Activated T-helper 17 cell treated with anti-CD3 and anti-CD28 coated beads, Interleukin-2, amount 50 U/mL, for 72 hours (primary cell): ENCODE measurements at regions not wholly inside any gene's neighbourhood (a gene's known extent, or its start where the extent isn't known, plus 50 kb on each side); places are given as distances from the start of the nearest gene placed in this dataset.
"Not testable (repeated sequence)": the region's sequence is repeated elsewhere in the genome, so short reads cannot be mapped to it uniquely, and the experiment has no call there.

Source experiments
- ATAC-seq: fragments of 150-1000 bp; cut with Tn5 transposase; replicated peaks from 2 replicates; pipeline ENCODE4 v1.10.0; 2021; ENCODE audit warnings: mild to moderate bottlenecking, moderate library complexity
- H3K27ac Mint-ChIP-seq: one replicate; pipeline ENCODE4 v1.8.0; 2022; ENCODE audit warnings: mixed read lengths
- H3K27me3 Mint-ChIP-seq: one replicate; pipeline ENCODE4 v1.8.0; 2022; ENCODE audit warnings: mixed read lengths
- H3K36me3 Mint-ChIP-seq: one replicate; pipeline ENCODE4 v1.8.0; 2022; ENCODE audit warnings: low read depth, mild to moderate bottlenecking, mixed read lengths
- H3K4me1 Mint-ChIP-seq: one replicate; pipeline ENCODE4 v1.8.0; 2022; ENCODE audit warnings: mixed read lengths
- H3K4me3 Mint-ChIP-seq: one replicate; pipeline ENCODE4 v1.8.0; 2022; ENCODE audit warnings: mild to moderate bottlenecking, mixed read lengths
- H3K9me3 Mint-ChIP-seq: one replicate; pipeline ENCODE4 v1.8.0; 2022; ENCODE audit warnings: mixed read lengths

DNA sequence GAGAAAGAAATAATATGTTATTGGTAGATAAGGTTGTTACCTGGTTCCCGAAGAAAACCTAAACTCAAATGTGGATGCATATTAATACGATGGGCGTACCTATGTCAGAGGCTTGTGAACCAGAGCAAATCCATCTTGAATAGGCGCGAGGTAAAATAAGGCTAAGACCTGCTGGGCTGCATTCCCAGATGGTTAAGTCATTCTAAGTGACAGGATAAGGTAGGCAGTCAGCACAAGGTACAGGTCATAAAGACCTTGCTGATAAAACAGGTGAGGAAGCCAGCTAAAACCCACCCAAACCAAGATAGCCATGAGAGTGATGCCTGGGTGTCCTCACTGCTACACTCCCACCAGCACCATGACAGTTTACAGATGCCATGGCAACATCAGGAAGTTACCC is 1400.1 kb downstream of the CDH8 start:
- Mint-ChIP-seq H3K9me3 (peaks cover 23% of the 10 kb centered on the region), H3K4me3 (no peak overlapping the region), H3K36me3 (no peaks in the 10 kb centered on the region), H3K27ac (no peak overlapping the region), H3K4me1 (no peaks in the 10 kb centered on the region), H3K27me3 (no peaks in the 10 kb centered on the region)
- ATAC-seq: no peak

DNA sequence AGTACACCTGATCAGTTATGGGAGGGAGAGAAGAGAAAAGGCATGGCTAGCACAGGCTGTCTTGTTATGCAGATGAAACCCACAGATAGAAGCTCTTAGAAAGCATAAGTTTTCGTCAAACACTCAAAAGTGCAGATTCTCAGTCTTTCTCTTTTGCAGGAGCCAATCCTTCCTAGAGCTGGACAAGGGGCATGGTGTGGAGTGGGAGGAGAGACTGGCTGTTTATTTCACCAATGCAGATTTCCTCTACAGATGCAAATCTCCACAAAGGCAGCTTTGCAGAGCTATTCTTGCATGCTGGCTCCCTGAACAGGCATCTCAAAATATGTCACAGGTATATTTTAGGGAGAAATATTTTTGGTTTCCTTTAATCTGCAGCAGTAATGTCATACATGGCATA is 1400.7 kb downstream of the CDH8 start:
- Mint-ChIP-seq H3K4me3 (no peak overlapping the region), H3K36me3 (no peaks in the 10 kb centered on the region), H3K9me3 (peaks cover 20% of the 10 kb centered on the region), H3K27ac (no peak overlapping the region), H3K4me1 (no peaks in the 10 kb centered on the region), H3K27me3 (no peaks in the 10 kb centered on the region)
- no peak for ATAC-seq

DNA sequence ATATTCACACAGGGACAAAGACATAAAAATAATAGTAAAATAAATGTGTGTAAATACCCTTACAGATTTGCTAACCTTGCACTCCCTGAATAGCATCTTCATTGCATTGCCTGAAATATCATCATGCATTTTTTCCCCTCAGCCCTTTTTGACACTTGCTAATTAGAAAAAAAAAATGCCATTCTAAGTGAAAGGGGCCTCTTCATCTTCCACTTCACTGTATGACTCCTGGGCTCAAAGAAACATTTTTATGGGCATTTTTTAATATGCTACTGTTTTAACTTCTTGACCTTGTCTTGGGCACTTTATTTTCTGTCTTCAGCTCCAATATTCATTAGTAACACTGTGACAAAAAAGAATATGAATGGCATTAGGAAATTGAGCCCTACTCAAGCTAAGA is 1424.4 kb downstream of the CDH8 start:
- no peaks in the 10 kb centered on the region for H3K4me1 Mint-ChIP-seq
- H3K27me3 Mint-ChIP-seq: no peaks in the 10 kb centered on the region
- no peak overlapping the region for H3K4me3 Mint-ChIP-seq
- peaks cover 30% of the 10 kb centered on the region for H3K9me3 Mint-ChIP-seq
- no peak overlapping the region for H3K27ac Mint-ChIP-seq
- no peaks in the 10 kb centered on the region for H3K36me3 Mint-ChIP-seq
- no peak for ATAC-seq

DNA sequence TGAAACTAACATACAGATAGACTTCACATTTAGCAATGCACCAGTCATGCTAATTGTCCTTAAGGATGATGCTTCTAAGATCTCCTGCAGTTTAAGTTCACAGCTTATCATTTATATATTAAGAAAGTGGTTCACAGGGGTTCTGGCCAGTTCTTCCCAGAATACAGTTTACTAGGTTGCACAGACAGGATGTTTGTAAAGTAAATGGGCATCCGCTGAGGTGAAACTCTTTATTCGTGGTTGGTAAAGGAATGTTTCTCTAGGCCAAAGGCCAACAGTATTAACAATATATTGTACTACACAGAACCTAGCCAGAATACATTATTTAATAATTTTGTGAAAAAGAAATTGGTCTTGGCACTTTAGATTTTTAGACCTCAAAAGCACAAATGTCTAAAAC is 1427.3 kb downstream of the CDH8 start:
- no peak overlapping the region for H3K4me3 Mint-ChIP-seq
- H3K4me1 Mint-ChIP-seq: no peaks in the 10 kb centered on the region
- H3K27me3 Mint-ChIP-seq: no peaks in the 10 kb centered on the region
- H3K27ac Mint-ChIP-seq: no peak overlapping the region
- ATAC-seq: no peak
- H3K9me3 Mint-ChIP-seq: peaks cover 27% of the 10 kb centered on the region
- H3K36me3 Mint-ChIP-seq: no peaks in the 10 kb centered on the region

DNA sequence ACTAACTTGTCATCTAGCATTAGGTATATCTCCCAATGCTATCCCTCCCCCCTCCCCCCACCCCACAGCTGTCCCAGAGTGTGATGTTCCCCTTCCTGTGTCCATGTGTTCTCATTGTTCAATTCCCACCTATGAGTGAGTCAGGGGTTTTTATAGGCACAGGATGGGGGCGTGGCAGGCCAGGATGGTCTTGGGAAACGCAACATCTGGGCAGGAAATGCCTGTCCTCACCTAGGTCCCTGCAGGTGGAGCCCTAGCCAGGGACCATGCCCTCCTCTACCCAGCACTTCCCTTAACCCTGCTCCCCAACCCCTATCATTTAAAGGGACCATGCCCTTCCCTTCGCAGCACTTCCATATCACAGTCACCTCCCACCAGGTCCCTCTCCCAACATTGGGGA is 1430.6 kb downstream of the CDH8 start:
- not testable (repeated sequence) for H3K4me1 Mint-ChIP-seq, H3K27ac Mint-ChIP-seq

DNA sequence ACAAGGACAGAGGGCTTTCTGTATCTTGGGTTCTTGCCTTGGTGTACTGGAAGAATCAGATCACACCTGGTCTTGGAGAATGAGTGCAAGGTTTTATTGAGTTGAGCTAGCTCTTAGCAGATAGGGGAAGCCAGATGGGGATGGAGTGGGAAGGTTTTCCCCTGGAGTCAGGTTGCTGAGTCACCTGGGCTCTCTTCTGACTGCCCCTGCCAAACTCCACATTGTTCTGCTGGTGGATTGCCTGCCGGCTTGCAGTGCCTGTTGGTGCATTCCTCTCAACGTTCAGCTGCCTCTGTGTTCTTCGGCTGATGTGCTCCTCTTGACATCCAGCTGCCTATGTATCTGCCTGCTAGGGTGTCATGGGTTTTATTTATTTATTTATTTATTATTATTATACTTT is 1431.1 kb downstream of the CDH8 start:
- Mint-ChIP-seq H3K9me3 (peaks cover 26% of the 10 kb centered on the region), H3K27me3 (no peaks in the 10 kb centered on the region), H3K4me1 (no peaks in the 10 kb centered on the region), H3K27ac (no peak overlapping the region), H3K4me3 (no peak overlapping the region), H3K36me3 (no peaks in the 10 kb centered on the region)
- ATAC-seq: no peak

More for the DNA sequence above, 1430.6 kb downstream of the CDH8 start:
- H3K27me3 Mint-ChIP-seq, H3K36me3 Mint-ChIP-seq, H3K4me3 Mint-ChIP-seq, ATAC-seq: not testable (repeated sequence)
- H3K9me3 Mint-ChIP-seq: peaks cover 26% of the 10 kb centered on the region

DNA sequence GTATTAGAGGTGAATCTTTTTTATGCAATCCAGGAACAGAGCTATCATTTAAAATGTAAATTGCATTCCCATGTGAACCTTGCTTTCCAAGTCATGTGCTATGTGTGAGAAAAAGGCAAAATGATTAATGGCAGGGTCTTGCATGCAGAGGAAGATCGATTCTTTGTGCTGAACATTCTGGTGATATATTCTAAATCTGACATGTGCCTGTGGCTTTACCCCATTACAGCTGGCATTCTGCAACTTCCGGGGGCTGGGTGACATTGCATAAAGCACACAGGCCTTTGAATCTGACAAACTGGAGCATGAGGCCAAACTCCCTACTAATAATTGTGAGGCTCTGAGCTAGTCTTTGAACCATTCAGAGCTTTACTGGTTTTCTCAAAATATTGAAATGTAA is 1449.7 kb downstream of the CDH8 start:
- Mint-ChIP-seq H3K27me3 (no peaks in the 10 kb centered on the region), H3K36me3 (no peaks in the 10 kb centered on the region), H3K4me3 (no peak overlapping the region), H3K9me3 (peaks cover 11% of the 10 kb centered on the region), H3K27ac (no peak overlapping the region), H3K4me1 (no peaks in the 10 kb centered on the region)
- ATAC-seq: no peak

DNA sequence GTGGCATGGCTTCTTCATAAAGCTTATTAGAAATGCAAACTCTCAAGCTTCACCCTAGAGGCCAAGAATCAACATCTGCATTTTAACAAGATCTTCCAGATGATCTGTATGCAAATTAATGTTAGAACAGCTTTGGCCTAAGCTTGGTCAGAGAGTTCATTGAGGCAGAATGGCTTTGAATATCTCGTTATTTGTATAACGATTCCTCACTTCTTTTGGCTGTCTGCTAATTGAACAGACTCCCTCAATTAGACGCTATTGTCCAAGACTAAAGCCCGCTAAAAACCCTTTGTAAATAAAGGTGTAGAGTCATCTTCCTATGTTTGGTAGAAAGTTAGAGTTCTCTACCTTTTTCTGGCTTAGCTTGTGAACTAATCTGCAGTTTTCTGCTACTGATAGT is 1453.7 kb downstream of the CDH8 start:
- no peaks in the 10 kb centered on the region for H3K27me3 Mint-ChIP-seq
- no peak overlapping the region for H3K4me3 Mint-ChIP-seq
- ATAC-seq: no peak
- H3K36me3 Mint-ChIP-seq: no peaks in the 10 kb centered on the region
- no peaks in the 10 kb centered on the region for H3K4me1 Mint-ChIP-seq
- no peak overlapping the region for H3K27ac Mint-ChIP-seq
- H3K9me3 Mint-ChIP-seq: peaks cover 10% of the 10 kb centered on the region

DNA sequence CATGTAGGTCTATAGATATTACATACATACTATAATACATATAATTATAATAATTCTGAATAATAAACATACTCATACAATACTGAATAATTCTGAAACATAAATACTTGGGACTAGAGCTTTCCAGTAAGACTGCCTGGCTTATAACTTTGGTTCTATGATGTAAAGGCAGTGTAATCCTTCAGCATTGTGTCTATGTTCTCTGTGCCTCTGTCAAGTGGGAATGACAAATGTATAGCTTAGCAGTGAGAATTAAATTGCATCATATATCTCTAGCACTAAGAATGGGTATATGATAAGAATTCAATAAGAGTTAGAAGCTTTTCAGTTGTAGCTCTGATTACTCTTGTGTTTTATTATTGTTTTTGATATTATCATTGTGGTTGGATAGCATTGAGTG is 1469.3 kb downstream of the CDH8 start:
- ATAC-seq: no peak
- Mint-ChIP-seq H3K27ac (no peak overlapping the region), H3K4me3 (no peak overlapping the region), H3K4me1 (no peaks in the 10 kb centered on the region), H3K9me3 (peaks cover 17% of the 10 kb centered on the region), H3K36me3 (no peaks in the 10 kb centered on the region), H3K27me3 (no peaks in the 10 kb centered on the region)

DNA sequence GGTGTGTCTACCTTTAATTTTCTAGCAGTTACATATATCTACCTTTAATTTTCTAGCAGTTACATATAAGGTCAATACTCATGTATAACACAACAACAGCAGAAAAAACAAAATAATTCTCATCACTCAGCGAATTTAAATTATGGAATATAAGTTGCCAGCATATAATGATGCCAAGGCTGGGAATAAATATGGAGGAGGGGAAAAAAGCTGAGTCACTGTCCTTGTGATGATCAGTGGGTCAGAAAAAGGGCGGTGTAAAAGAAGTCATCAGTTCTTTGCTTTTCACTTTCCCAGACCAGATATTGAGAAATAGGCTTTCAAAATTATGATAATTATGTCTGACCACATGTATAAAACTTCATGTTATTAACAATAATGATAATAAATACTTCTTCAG is 1471.7 kb downstream of the CDH8 start:
- H3K27ac Mint-ChIP-seq: no peak overlapping the region
- H3K9me3 Mint-ChIP-seq: peaks cover 18% of the 10 kb centered on the region
- no peaks in the 10 kb centered on the region for H3K27me3 Mint-ChIP-seq
- H3K4me1 Mint-ChIP-seq: no peaks in the 10 kb centered on the region
- H3K36me3 Mint-ChIP-seq: no peaks in the 10 kb centered on the region
- H3K4me3 Mint-ChIP-seq: no peak overlapping the region
- no peak for ATAC-seq

DNA sequence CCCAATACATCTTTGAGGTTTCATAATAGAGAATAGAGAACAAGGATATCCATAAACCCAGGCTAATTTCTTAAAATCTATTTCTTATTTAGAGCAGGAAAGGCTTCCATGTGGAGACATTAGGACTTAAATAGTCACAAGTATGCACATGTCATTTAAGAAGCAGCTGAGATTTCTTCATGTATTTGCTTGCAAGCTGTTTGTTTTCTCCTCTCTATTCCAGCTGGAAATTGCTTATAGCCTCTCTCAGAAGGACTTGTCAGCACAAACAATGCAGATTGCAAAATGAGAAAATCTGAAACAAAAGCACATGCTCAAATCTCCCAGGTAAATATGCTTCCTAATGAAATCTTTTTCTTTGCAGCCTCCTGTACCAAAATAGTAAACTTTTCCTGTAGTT is 1473.1 kb downstream of the CDH8 start:
- H3K9me3 Mint-ChIP-seq: peaks cover 18% of the 10 kb centered on the region
- no peaks in the 10 kb centered on the region for H3K4me1 Mint-ChIP-seq
- no peak overlapping the region for H3K4me3 Mint-ChIP-seq
- H3K27me3 Mint-ChIP-seq: no peaks in the 10 kb centered on the region
- no peak for ATAC-seq
- no peak overlapping the region for H3K27ac Mint-ChIP-seq
- H3K36me3 Mint-ChIP-seq: no peaks in the 10 kb centered on the region

DNA sequence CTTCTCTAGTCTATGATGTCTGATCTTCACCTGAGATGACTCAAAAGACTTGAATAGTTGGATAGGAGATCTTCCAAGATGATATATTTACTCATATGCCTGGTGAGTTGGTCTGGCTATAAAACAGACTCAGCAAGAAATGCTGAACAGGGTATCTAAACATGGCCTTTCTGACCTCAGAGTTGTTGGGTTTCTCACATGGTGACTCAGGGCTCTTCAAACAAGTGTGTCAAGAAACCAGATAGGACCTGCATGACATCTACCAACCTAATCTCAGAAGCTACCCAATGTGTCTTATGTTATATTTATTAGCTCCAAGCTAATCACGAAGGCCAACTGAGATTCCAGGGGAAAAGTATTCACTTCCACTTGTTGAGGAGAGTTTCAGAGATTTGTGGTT is 1477.3 kb downstream of the CDH8 start:
- Mint-ChIP-seq H3K4me1 (no peaks in the 10 kb centered on the region), H3K27me3 (no peaks in the 10 kb centered on the region), H3K36me3 (no peaks in the 10 kb centered on the region), H3K9me3 (peaks cover 22% of the 10 kb centered on the region), H3K4me3 (no peak overlapping the region), H3K27ac (no peak overlapping the region)
- no peak for ATAC-seq

DNA sequence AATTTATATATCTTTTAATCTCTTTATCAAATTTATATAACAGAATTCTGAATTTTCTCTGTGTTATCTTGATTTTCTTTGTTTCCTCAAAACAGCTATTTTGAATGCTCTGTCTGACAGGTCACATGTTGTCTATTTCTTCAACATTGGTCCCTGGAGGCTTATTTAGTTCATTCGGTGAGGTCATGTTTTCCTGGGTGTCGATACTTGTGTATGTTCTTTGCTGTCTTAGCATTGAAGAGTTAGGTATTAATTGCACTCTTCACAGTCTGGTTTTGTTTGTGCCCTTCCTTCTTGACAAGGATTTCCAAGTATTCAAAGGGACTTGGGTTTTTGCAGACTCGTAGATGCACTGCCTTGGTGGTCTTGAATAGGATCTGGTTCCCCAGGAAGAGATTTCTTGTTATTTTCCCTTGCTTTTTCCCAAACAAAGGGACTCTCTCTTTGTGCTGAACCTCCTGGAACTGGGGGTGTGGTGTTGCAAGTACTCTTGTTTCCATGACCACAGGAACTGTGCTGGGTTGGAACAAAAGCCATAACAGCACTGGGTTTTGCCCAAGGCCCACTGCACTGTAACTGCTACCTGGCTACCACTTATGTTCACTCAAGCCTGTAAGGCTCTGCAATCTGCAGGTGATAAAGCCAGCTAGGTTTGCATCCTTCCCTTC is 1483.0 kb downstream of the CDH8 start:
- Mint-ChIP-seq H3K4me1 (no peaks in the 10 kb centered on the region), H3K9me3 (peaks cover 32% of the 10 kb centered on the region), H3K4me3 (no peak overlapping the region), H3K36me3 (no peaks in the 10 kb centered on the region), H3K27me3 (no peaks in the 10 kb centered on the region), H3K27ac (no peak overlapping the region)
- ATAC-seq: no peak

DNA sequence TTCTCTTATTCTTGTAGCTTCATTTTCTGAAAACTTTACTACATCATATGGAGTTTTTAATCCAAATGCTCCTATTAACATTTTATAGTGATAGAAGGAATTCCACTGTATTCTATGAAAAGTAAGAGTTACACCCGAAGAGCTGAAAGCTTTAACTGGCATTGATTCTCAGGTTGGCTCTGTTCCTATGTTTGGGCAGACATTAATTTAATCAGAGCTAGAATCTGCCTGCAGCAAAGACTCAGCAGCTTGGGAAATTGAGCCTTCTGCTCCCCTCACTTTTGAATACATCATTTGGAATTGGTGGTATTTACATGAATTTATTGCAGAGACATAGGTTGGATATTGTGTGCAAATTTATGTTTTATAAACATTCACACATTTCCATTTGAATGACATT is 1494.7 kb downstream of the CDH8 start:
- Mint-ChIP-seq H3K27ac (no peak overlapping the region), H3K9me3 (peaks cover 7% of the 10 kb centered on the region), H3K4me1 (no peaks in the 10 kb centered on the region), H3K36me3 (no peaks in the 10 kb centered on the region), H3K4me3 (no peak overlapping the region), H3K27me3 (no peaks in the 10 kb centered on the region)
- ATAC-seq: no peak

DNA sequence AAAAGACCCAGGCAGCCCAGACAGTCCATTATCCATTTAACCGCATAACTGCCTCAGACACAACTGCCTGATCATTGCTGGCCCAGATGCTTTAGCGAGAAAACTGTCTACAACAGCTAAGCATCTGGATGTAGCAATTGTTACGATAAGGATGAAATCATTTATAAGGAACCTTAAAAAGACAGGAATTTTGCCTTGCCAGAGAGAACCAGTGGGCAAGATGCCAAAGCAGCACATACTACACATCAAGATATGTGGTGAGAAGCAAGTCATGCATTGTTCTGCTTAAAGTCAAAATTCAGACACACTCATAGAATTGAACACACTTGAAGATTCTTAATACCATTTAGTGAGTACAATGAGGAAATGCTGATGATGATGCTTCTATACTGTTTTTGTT is 1525.3 kb downstream of the CDH8 start:
- Mint-ChIP-seq H3K36me3 (no peaks in the 10 kb centered on the region), H3K4me3 (no peak overlapping the region), H3K9me3 (peaks cover 6% of the 10 kb centered on the region), H3K4me1 (no peaks in the 10 kb centered on the region), H3K27ac (no peak overlapping the region), H3K27me3 (no peaks in the 10 kb centered on the region)
- ATAC-seq: no peak

DNA sequence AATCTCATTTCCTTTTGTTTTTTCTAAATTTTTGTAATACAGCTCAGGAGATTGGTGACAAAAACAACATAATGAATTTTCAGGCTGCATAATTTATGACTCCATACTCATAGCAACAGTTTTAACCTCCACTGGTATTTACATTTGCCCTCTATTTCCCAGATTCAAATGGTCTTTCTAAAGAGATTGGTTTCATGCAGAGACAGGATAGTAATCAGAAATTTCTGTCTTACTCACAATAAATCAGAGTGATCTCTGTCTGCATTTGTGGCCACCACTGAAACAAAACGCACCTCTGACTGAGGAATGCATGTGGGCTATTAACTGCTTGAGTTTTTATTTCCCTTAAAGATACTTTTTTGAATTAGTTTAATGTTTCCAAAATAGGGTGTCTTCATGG is 1526.0 kb downstream of the CDH8 start:
- no peak overlapping the region for H3K4me3 Mint-ChIP-seq
- H3K9me3 Mint-ChIP-seq: peaks cover 10% of the 10 kb centered on the region
- no peaks in the 10 kb centered on the region for H3K36me3 Mint-ChIP-seq
- no peaks in the 10 kb centered on the region for H3K27me3 Mint-ChIP-seq
- no peak for ATAC-seq
- H3K4me1 Mint-ChIP-seq: no peaks in the 10 kb centered on the region
- no peak overlapping the region for H3K27ac Mint-ChIP-seq
